HEK293T (cell line): ENCODE measurements at regions not wholly inside any gene's neighbourhood (a gene's known extent, or its start where the extent isn't known, plus 50 kb on each side); places are given as distances from the start of the nearest gene placed in this dataset.
"Not testable (repeated sequence)": the region's sequence is repeated elsewhere in the genome, so short reads cannot be mapped to it uniquely, and the experiment has no call there.

Experiments
- CTCF ChIA-PET: fragments of 350-600 bp; formaldehyde crosslinking; extraction: SDS; loops from one replicate; lab custom pipeline; 2021; ENCODE audit warnings: antibody characterized with exemption, inconsistent platforms; lab: Yijun Ruan, JAX
- POLR2A ChIA-PET: fragments of 350-600 bp; formaldehyde crosslinking; extraction: SDS; loops from one replicate; lab custom pipeline; 2020; ENCODE audit warnings: antibody characterized with exemption, inconsistent platforms; lab: Yijun Ruan, JAX
- DNase-seq: peaks from one replicate; pipeline ENCODE4 v3.0.0; 2012; ENCODE audit warnings: mixed read lengths; ENCODE audit errors: extremely low spot score
- ARNT ChIP-seq: fragments of 450-650 bp; IDR thresholded peaks from 2 replicates; pipeline ENCODE4 v1.6.1; 2017; ENCODE audit warnings: mild to moderate bottlenecking
- BHLHE40 ChIP-seq: fragments of 450-650 bp; IDR thresholded peaks from 2 replicates; pipeline ENCODE4 v1.6.1; 2016; ENCODE audit warnings: mild to moderate bottlenecking, moderate library complexity, borderline replicate concordance
- CTBP1 ChIP-seq: fragments of 450-650 bp; IDR thresholded peaks from 2 replicates; pipeline ENCODE4 v1.6.1; 2016; ENCODE audit warnings: borderline replicate concordance
- ELF4 ChIP-seq: fragments of 450-650 bp; IDR thresholded peaks from 2 replicates; pipeline ENCODE4 v1.6.1; 2017; ENCODE audit warnings: antibody characterized with exemption
- FOXA1 ChIP-seq: fragments of 450-650 bp; IDR thresholded peaks from 2 replicates; pipeline ENCODE4 v1.6.1; 2016; ENCODE audit warnings: mild to moderate bottlenecking
- FOXK2 ChIP-seq: fragments of 450-650 bp; IDR thresholded peaks from 2 replicates; pipeline ENCODE4 v1.6.1; 2016; ENCODE audit warnings: mild to moderate bottlenecking
- FOXM1 ChIP-seq: fragments of 450-650 bp; IDR thresholded peaks from 2 replicates; pipeline ENCODE4 v1.6.1; 2017; ENCODE audit warnings: mild to moderate bottlenecking, borderline replicate concordance
- HDGF ChIP-seq: fragments of 450-650 bp; IDR thresholded peaks from 2 replicates; pipeline ENCODE4 v1.6.1; 2017; ENCODE audit warnings: antibody characterized with exemption, borderline replicate concordance
- L3MBTL2 ChIP-seq: fragments of 450-650 bp; conservative IDR thresholded peaks from 2 replicates; pipeline ENCODE4 v1.6.1; 2016; ENCODE audit warnings: mild to moderate bottlenecking
- LEF1 ChIP-seq: fragments of 450-650 bp; IDR thresholded peaks from 2 replicates; pipeline ENCODE4 v1.6.1; 2017; ENCODE audit warnings: mild to moderate bottlenecking, borderline replicate concordance
- NFRKB ChIP-seq: fragments of 450-650 bp; IDR thresholded peaks from 2 replicates; pipeline ENCODE4 v1.6.1; 2016; ENCODE audit warnings: mild to moderate bottlenecking, moderate library complexity
- SP1 ChIP-seq: fragments of 450-650 bp; IDR thresholded peaks from 2 replicates; pipeline ENCODE4 v1.6.1; 2017
- SUZ12 ChIP-seq: fragments of 450-650 bp; IDR thresholded peaks from 2 replicates; pipeline ENCODE4 v1.6.1; 2016; ENCODE audit warnings: mild to moderate bottlenecking
- TARDBP ChIP-seq: fragments of 450-650 bp; IDR thresholded peaks from 2 replicates; pipeline ENCODE4 v1.6.1; 2016
- ZNF384 ChIP-seq: fragments of 450-650 bp; IDR thresholded peaks from 2 replicates; pipeline ENCODE4 v1.6.1; 2016
- TF ChIP-seq, protein P1 (sequence below): fragments of 450-650 bp; IDR thresholded peaks from 2 replicates; pipeline ENCODE4 v1.6.1; 2016

DNA sequence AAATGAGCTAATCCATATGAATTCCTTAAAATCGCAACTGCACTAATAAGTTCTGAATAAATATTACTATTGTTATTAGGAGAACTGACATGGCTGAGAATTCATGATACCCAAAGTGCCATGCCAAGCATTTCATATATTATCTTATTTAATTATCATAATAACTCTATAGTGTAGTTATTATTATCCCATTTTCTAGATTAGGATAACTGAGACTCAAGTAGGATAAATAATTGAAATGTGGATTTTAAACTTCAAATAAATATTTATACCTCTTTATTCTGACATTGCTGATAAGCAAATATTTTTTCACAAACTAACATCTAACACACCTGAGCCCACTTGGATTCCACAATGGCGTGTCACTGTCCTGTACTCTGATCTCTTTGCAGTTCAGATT lies 492.7 kb downstream of the IRS1 start:
- CTCF ChIA-PET = no interaction called here

DNA sequence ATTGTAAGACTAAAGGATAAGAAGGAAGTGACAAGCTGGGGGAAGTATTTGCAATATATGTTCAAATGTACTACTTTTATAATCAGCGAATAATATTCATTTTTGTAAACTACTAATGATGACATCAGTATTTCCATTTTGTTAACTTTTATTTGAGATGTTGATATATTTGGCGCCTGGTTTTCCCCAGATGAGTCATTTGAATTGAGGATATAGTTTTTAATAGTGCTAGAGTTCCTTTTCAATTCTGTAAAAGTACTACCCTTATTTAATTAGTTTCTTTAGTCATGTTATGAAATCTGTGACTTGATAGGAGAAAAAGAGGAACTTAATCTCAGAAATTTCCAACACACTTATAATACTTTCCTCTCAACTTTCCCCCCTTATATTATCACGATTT lies 495.3 kb downstream of the IRS1 start:
- no peak for DNase-seq
- ChIA-PET CTCF (no interaction called here), POLR2A (no interaction called here)
- TF ChIP-seq TARDBP (no peak), SP1 (no peak), BHLHE40 (no peak), LEF1 (no peak), SUZ12 (no peak), ZNF384 (no peak), FOXM1 (no peak), ELF4 (no peak), ARNT (no peak), FOXK2 (no peak), CTBP1 (no peak)

More for the DNA sequence above, 492.7 kb downstream of the IRS1 start:
- POLR2A ChIA-PET = no interaction called here
- DNase-seq = no peak
- no peak for TF ChIP-seq ELF4
- TF ChIP-seq SUZ12 = no peak
- no peak for TF ChIP-seq SP1
- no peak for TF ChIP-seq NFRKB
- TF ChIP-seq BHLHE40 = no peak
- no peak for TF ChIP-seq FOXM1
- no peak for TF ChIP-seq FOXK2
- no peak for TF ChIP-seq L3MBTL2
- TF ChIP-seq ZNF384 = no peak

DNA sequence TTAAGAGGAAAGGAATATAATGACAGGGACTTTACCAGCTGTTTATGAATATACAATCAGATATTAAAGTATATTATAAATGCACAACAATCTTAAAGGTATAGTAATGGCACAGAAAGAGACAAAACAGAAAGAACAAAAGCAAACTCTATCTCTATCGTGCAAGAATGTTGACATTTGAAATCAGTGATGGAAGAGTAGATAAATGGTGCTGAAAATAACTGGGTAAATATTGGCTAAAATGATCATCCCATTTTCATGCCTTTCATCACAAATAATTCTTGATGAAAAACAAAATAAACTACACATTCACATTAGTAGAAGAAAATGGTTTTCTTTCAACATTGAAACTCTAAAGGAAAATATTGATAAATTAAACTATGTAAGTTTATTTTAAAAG lies 495.9 kb downstream of the IRS1 start:
- CTCF ChIA-PET = no interaction called here
- POLR2A ChIA-PET = no interaction called here
- DNase-seq = no peak
- TF ChIP-seq FOXK2 (no peak), HDGF (no peak), NFRKB (no peak), BHLHE40 (no peak), L3MBTL2 (no peak), ZNF384 (no peak), ARNT (no peak), LEF1 (no peak), SP1 (no peak)

DNA sequence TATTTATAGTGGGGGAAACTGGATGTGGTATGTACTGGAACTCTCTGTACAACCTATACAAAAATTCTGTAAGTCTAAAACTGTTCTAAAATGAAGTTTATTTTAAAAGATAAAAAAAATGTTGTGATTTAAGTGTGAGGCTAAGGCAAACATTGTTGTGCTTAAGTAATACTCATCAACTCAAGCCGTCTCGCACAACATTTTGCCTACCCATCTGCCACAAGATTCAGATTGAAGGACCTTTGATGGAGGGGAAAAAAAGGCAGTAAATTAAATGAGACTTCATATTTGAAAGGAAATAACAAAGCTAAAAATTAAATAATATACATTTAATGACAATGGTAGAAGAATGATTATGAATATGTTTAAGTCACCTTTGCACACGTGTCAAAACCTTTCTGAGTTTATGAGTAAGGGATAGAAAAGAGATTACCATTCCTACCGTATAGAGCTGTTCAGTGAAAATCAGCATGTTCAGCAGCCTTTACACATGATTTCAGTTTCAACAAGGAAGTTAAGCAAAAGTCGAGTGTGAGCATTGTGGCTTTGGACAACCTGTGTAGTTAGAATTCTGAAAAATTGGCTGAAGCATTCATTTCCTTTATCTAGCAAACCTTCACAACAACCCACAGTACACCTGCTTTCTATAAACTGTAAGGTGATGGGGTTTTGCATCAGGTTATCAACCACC lies 499.3 kb downstream of the IRS1 start:
- CTCF ChIA-PET = no interaction called here

DNA sequence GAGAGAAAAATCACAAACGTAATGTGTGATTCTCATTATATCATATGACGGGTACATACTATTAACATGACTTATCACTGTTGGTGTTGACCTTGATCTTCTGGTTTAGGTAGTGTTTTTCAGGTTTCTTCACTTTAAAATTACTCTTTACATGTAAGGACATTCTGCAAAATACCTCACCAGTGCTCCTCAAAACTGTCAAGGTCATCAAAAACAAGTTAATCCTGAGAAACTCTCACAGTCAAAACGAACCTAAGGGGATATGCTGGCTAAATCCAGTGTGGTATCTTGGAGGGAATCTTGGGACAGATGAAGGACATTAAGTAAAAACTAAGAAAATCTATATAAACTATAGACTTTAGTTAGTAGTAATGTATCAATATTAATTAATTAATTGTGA lies 499.8 kb downstream of the IRS1 start:
- ChIA-PET POLR2A (no interaction called here), CTCF (no interaction called here)
- TF ChIP-seq SP1 (no peak), SUZ12 (no peak), BHLHE40 (no peak), ZNF384 (no peak), ARNT (no peak), LEF1 (no peak), NFRKB (no peak), L3MBTL2 (no peak), TARDBP (no peak), CTBP1 (no peak), FOXA1 (no peak), FOXM1 (no peak), HDGF (no peak), ELF4 (no peak), FOXK2 (no peak)
- TF ChIP-seq, protein P1, sequence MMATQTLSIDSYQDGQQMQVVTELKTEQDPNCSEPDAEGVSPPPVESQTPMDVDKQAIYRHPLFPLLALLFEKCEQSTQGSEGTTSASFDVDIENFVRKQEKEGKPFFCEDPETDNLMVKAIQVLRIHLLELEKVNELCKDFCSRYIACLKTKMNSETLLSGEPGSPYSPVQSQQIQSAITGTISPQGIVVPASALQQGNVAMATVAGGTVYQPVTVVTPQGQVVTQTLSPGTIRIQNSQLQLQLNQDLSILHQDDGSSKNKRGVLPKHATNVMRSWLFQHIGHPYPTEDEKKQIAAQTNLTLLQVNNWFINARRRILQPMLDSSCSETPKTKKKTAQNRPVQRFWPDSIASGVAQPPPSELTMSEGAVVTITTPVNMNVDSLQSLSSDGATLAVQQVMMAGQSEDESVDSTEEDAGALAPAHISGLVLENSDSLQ = no peak
- no peak for DNase-seq

More for the DNA sequence above, 499.3 kb downstream of the IRS1 start:
- TF ChIP-seq NFRKB = no peak
- no peak for TF ChIP-seq FOXM1
- TF ChIP-seq CTBP1 = no peak
- TF ChIP-seq, protein P1 = no peak
- no peak for TF ChIP-seq ARNT
- TF ChIP-seq TARDBP = no peak
- TF ChIP-seq FOXA1 = no peak
- no peak for TF ChIP-seq BHLHE40
- TF ChIP-seq FOXK2 = no peak
- DNase-seq = no peak
- POLR2A ChIA-PET = no interaction called here

DNA sequence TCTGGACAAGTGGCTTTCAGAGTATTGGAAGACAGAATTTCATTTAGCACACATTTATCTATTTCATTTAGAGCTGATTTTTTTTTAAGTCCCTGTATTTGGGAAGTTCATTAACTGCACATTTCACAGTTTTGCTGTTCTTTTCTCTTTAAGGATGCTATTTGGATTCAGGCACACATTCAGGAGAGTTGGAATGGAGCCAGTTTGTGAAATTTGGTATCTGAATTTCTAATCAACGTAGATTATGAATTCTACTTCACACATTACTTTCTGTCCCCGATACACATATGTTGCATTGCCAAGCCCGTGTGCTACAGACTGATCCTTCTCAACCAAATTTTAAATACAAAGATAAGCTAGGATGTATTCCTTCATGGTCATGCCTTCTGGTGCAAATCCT lies 503.9 kb downstream of the IRS1 start:
- no peak for TF ChIP-seq FOXA1
- TF ChIP-seq, protein P1 = no peak
- TF ChIP-seq NFRKB = no peak
- no peak for TF ChIP-seq ARNT
- no peak for TF ChIP-seq BHLHE40
- no peak for TF ChIP-seq HDGF
- no peak for TF ChIP-seq LEF1
- TF ChIP-seq L3MBTL2 = no peak
- no peak for TF ChIP-seq SP1
- TF ChIP-seq FOXM1 = no peak
- DNase-seq = no peak
- POLR2A ChIA-PET = no interaction called here
- CTCF ChIA-PET = no interaction called here

DNA sequence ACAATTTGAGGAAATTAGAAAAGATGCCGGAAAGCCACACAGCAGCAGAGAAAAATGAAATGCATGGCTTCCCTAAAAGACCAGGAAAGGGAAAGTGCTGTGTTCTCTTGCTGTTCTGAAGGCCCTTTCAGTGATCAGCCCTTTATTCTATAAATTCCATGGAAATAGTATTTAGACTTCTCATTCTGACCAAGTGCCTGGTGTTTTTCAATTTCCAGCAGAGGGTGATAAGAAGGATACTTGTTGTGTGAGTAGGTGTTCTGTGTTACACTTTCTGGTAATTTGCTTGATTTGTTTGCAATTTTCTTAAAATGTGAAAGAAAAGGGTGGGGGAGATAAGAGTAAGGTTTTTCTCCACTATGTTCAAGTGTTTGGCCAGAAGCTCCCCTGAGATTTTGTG lies 504.5 kb downstream of the IRS1 start:
- ChIA-PET CTCF (no interaction called here), POLR2A (no interaction called here)
- TF ChIP-seq FOXM1 = no peak
- no peak for TF ChIP-seq ARNT
- no peak for TF ChIP-seq NFRKB
- TF ChIP-seq, protein P1 = no peak
- no peak for TF ChIP-seq ZNF384
- TF ChIP-seq HDGF = no peak
- TF ChIP-seq TARDBP = no peak

DNA sequence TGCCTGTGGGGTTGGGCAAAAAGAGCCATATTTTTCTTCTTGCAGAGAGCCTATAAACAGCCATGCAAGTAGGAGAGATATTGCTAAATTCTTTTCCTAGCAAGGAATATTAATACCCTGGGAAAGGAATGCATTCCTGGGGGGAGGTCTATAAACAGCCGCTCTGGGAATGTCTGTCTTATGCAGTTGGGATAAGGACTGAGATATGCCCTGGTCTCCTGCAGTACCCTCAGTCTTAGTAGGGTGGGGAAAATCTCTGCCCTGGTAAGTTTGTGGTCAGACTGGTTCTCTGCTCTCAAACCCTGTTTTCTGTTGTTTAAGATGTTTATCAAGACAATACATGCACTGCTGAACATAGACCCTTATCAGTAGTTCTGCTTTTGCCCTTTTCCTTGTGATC lies 508.3 kb downstream of the IRS1 start:
- DNase-seq, POLR2A ChIA-PET, CTCF ChIA-PET: not testable (repeated sequence)

More for the DNA sequence above, 504.5 kb downstream of the IRS1 start:
- no peak for DNase-seq
